Stomach smooth muscle (tissue), 2 donors: ENCODE measurements at regions not wholly inside any gene's neighbourhood (a gene's known extent, or its start where the extent isn't known, plus 50 kb on each side); places are given as distances from the start of the nearest gene placed in this dataset.

Source experiments
- H3K27ac ChIP-seq: one replicate; pipeline ENCODE4 v1.7.0; 2013; ENCODE audit warnings: mild to moderate bottlenecking, low read length, inconsistent platforms
- H3K27me3 ChIP-seq, 2 donors: one replicate each; pipeline ENCODE4 v1.7.0; 2013; ENCODE audit warnings: low read length in 2 of 2; ENCODE audit not compliant: insufficient read depth in 2 of 2, control insufficient read depth in 1 of 2
- H3K36me3 ChIP-seq, 2 donors: one replicate each; pipeline ENCODE4 v1.7.0; 2013; ENCODE audit warnings: low read length in 2 of 2; ENCODE audit not compliant: control insufficient read depth in 2 of 2, insufficient read depth in 2 of 2
- H3K4me1 ChIP-seq: one replicate; pipeline ENCODE4 v1.7.0; 2013; ENCODE audit warnings: low read length; ENCODE audit not compliant: control insufficient read depth, insufficient read depth
- H3K4me3 ChIP-seq, 2 donors: one replicate each; pipeline ENCODE4 v1.7.0; 2013; ENCODE audit warnings: low read length in 2 of 2
- H3K9ac ChIP-seq, 2 donors: one replicate each; pipeline ENCODE4 v1.7.0; 2013; ENCODE audit warnings: low read length in 2 of 2, mild to moderate bottlenecking in 1 of 2
- H3K9me3 ChIP-seq, 2 donors: one replicate each; pipeline ENCODE4 v1.7.0; 2013; ENCODE audit warnings: low read length in 2 of 2; ENCODE audit not compliant: control insufficient read depth in 2 of 2
- donor health status: healthy.
- donor health status: Pancreatic carcinoma.

DNA sequence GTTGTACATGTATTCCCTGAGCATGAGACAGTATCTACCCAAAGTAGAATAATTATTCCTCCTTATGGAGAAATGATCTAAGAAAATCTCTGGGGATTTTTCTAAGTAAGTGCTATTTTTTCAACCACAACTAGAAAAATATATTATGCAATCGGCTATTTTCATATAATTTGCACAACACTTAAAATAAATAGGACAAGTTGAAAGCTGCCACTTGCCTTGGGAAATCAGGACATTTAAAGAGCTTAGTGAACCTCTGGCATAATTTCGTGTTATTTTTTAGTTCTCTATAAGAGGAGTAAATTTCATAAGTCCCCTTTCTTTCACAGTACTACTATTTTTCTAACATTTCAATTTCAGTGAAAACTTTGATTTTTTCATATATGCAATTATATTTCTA is 672.1 kb downstream of the OTOL1 start:
- H3K4me3 ChIP-seq: no peak overlapping the region
- H3K36me3 ChIP-seq: no peaks in the 10 kb centered on the region
- H3K9ac ChIP-seq: no peak overlapping the region
- H3K4me1 ChIP-seq: no peaks in the 10 kb centered on the region
- no peak overlapping the region for H3K27ac ChIP-seq
- H3K27me3 ChIP-seq: no peaks in the 10 kb centered on the region
- H3K9me3 ChIP-seq: no peaks in the 10 kb centered on the region

DNA sequence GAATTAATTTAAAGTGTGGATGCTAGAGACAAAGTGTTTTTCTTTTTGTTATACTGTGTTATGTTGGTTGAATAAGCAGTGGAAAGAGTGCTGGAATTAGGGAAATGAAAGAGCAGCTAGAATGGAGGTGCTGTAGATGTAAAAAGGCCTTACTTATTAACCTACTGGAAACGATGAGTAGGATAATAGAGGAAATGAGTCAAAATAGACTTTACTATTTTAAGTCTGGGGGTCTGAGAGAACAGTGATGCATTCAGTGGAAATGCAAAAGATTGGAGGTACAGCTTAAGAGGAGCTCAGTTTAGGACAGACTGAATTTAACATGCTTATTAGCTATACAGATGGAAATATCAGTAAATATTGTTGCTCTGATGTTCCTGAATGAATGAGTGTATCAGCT is 674.0 kb downstream of the OTOL1 start:
- Histone ChIP-seq H3K36me3 (no peaks in the 10 kb centered on the region), H3K9me3 (no peaks in the 10 kb centered on the region), H3K9ac (no peak overlapping the region), H3K4me1 (no peaks in the 10 kb centered on the region), H3K27me3 (no peaks in the 10 kb centered on the region), H3K27ac (no peak overlapping the region), H3K4me3 (no peak overlapping the region)

DNA sequence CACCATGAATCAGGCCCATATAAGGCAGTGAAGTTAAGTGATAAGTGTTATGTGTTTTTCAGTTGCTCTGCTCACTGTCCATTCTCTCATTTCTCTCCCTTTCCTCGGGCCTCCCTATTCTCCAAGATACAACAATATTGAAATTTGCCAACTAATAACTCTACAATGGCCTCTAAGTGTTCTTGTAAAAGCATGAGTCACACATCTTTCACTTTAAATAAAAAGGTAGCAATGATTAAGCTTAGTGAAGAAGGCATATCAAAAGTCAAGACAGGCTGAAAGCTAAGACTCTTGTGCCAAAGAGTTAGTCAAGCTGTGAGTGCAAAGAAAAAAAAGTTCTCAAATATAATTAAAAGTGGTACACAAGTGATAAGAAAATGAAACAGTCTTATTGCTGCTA is 675.4 kb downstream of the OTOL1 start:
- Histone ChIP-seq H3K9me3 (no peaks in the 10 kb centered on the region), H3K4me3 (no peak overlapping the region), H3K36me3 (no peaks in the 10 kb centered on the region), H3K4me1 (no peaks in the 10 kb centered on the region), H3K27ac (no peak overlapping the region), H3K9ac (no peak overlapping the region), H3K27me3 (no peaks in the 10 kb centered on the region)

DNA sequence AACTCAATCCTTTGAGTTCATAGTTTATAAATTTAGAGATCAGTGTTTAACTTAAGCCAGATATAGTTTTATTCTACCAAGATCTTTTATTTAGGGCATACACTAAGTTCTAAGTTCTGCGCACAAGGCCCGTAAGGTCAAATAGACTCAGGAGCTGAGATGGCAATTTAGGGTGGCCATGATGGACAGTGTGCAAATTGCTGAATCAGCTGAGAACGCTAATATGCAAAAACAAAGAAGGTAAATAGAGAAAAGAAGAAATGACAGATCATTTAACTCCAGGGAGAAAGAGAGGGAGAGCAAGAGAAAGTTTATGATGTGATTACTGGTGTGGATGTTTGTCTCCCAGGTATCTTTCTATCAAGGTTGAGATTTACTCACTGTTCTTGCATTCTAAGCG is 678.5 kb downstream of the OTOL1 start:
- Histone ChIP-seq H3K27ac (no peak overlapping the region), H3K9me3 (no peaks in the 10 kb centered on the region), H3K27me3 (no peaks in the 10 kb centered on the region), H3K4me1 (no peaks in the 10 kb centered on the region), H3K4me3 (no peak overlapping the region), H3K36me3 (no peaks in the 10 kb centered on the region), H3K9ac (no peak overlapping the region)

DNA sequence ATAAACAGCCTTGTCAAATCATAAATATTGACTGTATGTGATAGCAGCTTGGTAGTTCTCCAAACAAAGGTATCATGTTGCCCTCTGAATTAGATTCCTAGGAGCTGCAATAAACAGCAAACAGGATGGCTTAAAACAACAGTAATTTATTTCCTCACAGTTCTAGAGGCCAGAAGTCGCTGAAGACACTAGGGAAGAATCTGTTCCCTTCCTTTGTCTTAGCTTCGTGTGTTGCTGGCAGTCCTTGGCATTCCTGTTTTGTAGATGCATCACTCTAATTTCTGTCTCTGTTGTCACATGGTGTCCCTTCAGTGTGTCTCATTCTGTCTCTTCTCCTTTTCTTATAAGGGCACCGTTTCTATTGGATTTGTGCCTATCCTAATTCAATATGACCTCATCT is 679.3 kb downstream of the OTOL1 start:
- Histone ChIP-seq H3K4me1 (no peaks in the 10 kb centered on the region), H3K27ac (no peak overlapping the region)

DNA sequence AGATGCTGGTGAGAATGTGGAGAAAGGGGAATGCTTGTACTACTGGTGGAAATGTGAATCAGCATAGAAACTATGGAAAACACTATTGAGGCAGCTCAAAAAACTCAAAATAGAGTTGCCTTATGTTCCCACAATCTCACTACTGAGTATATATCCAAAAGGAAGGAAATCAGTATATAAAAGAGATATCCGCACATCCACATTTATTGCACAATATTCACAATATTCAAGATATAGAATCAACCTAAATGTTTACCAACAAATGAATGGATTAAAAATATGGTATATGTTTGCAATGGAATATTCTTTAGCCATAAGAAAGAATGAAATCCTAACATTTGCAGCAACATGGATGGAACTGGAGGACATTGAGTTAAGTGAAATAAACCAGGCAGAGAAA is 686.8 kb downstream of the OTOL1 start:
- Histone ChIP-seq H3K27ac (no peak overlapping the region), H3K9ac (no peak overlapping the region), H3K9me3 (no peaks in the 10 kb centered on the region), H3K36me3 (no peaks in the 10 kb centered on the region), H3K4me1 (no peaks in the 10 kb centered on the region), H3K4me3 (no peak overlapping the region), H3K27me3 (no peaks in the 10 kb centered on the region)

More for the DNA sequence above, 679.3 kb downstream of the OTOL1 start:
- no peaks in the 10 kb centered on the region for H3K27me3 ChIP-seq
- H3K9ac ChIP-seq: no peak overlapping the region
- no peak overlapping the region for H3K4me3 ChIP-seq
- no peaks in the 10 kb centered on the region for H3K9me3 ChIP-seq
- H3K36me3 ChIP-seq: no peaks in the 10 kb centered on the region

DNA sequence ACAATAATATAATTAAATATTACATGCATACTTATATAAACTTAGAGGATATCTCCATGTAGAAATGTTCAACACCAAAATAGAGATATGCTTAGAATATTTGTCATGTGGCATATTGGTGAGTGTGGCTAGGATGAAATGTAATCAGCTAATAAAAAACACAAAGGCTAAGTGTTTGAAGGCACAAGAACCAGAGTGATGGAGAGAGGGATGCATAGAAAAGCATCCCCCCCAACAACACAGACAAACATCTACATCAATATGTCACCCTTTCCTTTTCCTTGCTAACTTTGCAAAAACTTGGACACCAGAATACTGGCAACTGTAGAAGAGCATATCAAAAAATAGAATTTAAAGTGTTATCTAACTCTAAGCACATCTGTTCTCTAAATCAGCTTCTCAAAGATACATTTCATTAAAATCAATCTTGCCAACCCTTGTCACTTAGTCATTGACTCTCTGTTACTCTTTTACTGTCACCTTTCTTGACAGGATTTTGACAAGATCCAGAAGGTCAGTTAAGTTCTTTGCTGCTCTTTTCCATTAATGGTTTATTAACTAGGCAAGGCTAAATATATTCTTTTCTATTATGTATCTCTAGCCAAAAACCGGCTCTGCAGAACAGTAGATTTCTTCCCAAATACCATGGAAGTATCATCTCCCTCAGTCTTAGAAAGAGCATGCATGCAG is 695.9 kb downstream of the OTOL1 start:
- H3K27me3 ChIP-seq: no peaks in the 10 kb centered on the region
- H3K36me3 ChIP-seq: no peaks in the 10 kb centered on the region
- no peak overlapping the region for H3K27ac ChIP-seq
- no peak overlapping the region for H3K4me3 ChIP-seq
- no peaks in the 10 kb centered on the region for H3K4me1 ChIP-seq
- no peaks in the 10 kb centered on the region for H3K9me3 ChIP-seq
- no peak overlapping the region for H3K9ac ChIP-seq

DNA sequence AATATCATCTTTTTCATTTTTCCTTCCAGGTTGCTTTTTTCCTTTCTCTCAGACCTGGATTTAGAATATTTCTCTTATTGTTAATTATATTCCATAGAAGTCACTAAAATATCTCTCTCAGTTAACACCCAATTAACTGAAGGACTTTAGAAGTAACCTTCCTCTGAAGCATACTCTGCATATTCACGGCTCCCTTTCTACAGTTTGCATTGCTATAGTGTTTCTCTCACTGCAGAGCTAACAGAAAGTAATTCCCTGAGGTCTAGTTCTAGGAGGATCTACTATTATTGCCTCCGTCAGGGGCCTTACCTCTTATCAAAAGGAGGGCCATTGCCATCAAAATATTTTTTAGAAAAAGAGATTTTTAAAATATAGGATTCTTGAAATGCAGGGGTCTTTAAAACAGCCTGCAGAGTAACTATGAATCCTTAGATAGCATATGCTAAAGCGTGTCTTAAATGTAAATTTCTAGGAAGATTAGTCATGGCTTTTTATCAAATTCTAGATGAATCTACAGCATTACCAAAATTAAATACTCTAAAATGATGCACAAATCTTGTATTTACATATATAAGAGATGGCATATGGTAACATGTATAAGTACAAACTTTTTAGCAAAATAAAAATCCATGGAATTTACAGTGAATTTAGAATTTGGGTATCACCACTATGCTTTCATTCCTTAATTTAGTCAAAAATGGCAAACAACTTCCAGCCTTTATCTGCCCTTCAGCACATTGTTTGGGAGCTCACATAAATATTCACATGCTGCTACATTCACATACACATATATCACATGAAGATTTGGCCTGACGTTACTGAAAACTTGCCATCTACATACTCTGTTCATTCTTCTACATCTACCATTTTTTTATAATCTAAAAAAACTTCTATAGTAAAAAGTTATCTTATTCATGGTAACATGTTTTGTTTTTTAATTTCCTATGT is 696.8 kb downstream of the OTOL1 start:
- no peaks in the 10 kb centered on the region for H3K36me3 ChIP-seq
- no peak overlapping the region for H3K9ac ChIP-seq
- H3K27me3 ChIP-seq: no peaks in the 10 kb centered on the region
- H3K4me3 ChIP-seq: no peak overlapping the region
- H3K4me1 ChIP-seq: no peaks in the 10 kb centered on the region
- H3K9me3 ChIP-seq: no peaks in the 10 kb centered on the region
- no peak overlapping the region for H3K27ac ChIP-seq

DNA sequence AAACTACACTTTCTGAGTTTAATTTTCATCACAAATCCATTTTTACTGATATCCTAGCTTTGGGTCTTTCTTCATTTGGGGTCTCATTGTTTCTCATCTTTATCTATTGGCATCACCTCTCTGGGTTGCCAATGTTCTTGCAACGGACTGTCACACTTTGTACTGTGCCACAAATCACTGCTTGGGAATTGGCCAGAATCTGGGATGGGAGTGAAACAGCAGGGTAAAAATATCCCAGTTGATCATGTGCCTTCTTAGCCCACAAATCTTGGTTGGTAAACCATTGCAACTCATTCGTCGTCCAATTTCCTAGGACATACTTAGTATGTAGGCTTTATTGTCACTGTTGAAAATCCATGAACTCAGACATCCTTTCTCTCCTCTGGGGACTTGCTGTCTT is 698.5 kb downstream of the OTOL1 start:
- Histone ChIP-seq H3K9me3 (no peaks in the 10 kb centered on the region), H3K4me3 (no peak overlapping the region), H3K9ac (no peak overlapping the region), H3K36me3 (no peaks in the 10 kb centered on the region), H3K27ac (no peak overlapping the region), H3K4me1 (no peaks in the 10 kb centered on the region), H3K27me3 (no peaks in the 10 kb centered on the region)

DNA sequence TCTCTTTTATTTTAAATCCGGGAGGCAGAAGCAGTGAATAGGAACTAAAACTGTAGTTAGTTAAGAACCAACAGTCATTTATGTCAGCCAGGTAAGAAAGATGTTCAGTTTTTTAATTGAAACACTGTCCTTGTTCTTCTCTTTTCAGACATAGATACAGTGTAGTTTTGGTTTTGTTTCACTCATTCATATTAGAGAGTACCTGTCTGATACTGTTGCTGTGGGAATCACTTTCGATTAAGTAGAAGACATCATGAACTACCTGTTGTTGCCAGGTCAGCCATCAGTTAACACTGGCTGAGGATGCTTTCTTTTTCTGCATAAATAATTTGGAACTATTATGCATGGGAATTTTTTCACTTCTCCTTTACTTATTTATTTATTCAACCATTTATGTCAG is 700.4 kb downstream of the OTOL1 start:
- H3K9me3 ChIP-seq: no peaks in the 10 kb centered on the region
- H3K4me3 ChIP-seq: no peak overlapping the region
- H3K27ac ChIP-seq: no peak overlapping the region
- no peaks in the 10 kb centered on the region for H3K36me3 ChIP-seq
- H3K27me3 ChIP-seq: no peaks in the 10 kb centered on the region
- H3K4me1 ChIP-seq: no peaks in the 10 kb centered on the region
- no peak overlapping the region for H3K9ac ChIP-seq

DNA sequence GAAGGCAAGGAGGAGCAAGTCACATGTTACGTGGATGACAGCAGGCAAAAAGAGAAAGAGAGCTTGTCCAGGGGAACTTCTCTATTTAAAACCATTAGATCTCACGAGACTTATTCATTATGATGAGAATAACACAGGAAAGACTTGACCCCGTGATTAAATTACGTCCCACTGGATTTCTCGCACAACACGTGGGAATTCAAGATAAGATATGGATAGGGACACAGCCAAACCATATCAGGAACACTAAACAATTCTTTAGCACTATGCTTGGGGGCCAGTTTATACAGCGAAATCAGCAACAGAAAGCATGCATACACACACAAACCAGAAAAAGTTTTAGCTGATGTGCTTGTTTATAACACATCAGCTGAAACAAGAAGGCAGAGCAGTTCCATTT is 704.2 kb downstream of the OTOL1 start:
- no peaks in the 10 kb centered on the region for H3K9me3 ChIP-seq
- no peaks in the 10 kb centered on the region for H3K4me1 ChIP-seq
- no peaks in the 10 kb centered on the region for H3K36me3 ChIP-seq
- H3K9ac ChIP-seq: no peak overlapping the region
- H3K4me3 ChIP-seq: no peak overlapping the region
- no peaks in the 10 kb centered on the region for H3K27me3 ChIP-seq
- H3K27ac ChIP-seq: no peak overlapping the region
